ENCODE measurements at regions not wholly inside any gene's neighbourhood (a gene's known extent, or its start where the extent isn't known, plus 50 kb on each side); places are given as distances from the start of the nearest gene placed in this dataset.
A peak's percentile ranks its signal among the peaks of the same experiment; 100 is the strongest.
"Not testable (repeated sequence)": the region's sequence is repeated elsewhere in the genome, so short reads cannot be mapped to it uniquely, and the experiment has no call there.

DNA sequence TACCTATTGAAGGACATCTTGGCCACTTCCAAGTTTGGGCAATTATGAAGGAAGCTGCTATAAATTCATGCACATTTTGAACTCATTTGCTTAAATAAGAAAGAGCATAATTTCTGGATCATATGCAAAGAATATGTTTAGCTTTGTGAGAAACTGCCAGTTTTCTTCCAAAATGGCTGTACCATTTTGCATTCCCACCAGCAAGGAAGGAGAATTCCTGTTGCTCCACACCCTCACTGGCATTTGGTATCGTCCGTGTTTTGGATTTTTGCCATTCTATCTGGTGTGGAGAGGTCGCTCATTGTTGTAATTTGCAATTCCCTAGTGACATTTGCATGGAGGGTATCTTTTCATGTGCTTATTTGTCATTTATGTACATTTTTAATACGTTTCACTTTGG is 339.3 kb downstream of the DAD1 start:
- Histone ChIP-seq H3K4me1 (ENCODE audit: low read depth) (no peaks in the 10 kb centered on the region), H3K27me3 (no peaks in the 10 kb centered on the region), H3K9me3 (ENCODE audit: low read depth) (no peaks in the 10 kb centered on the region), H3K36me3 (no peaks in the 10 kb centered on the region), H3K4me3 (no peak overlapping the region), H3K27ac (no peak overlapping the region)
- TF ChIP-seq CTCF (IDR thresholded peaks at IDR 0.05; ENCODE audit: low read depth, low read length), result no peak
- no peak for DNase-seq (ENCODE audit: low read depth in 1 of 2, low spot score in 1 of 2)

- no peak for DNase-seq (ENCODE audit: low read depth in 1 of 2, low spot score in 1 of 2)
- no peak overlapping the region for H3K4me3 ChIP-seq
- H3K36me3 ChIP-seq, result no peaks in the 10 kb centered on the region
- no peaks in the 10 kb centered on the region for H3K27me3 ChIP-seq
- H3K27ac ChIP-seq, result no peak overlapping the region
- no peaks in the 10 kb centered on the region for H3K4me1 ChIP-seq (ENCODE audit: low read depth)
- no peaks in the 10 kb centered on the region for H3K9me3 ChIP-seq (ENCODE audit: low read depth)
- TF ChIP-seq CTCF (IDR thresholded peaks at IDR 0.05; ENCODE audit: low read depth, low read length), result no peak
These were observed 344.9 kb downstream of the DAD1 start for GRCh38 chr14:22243971-22244581.

- H3K27me3 ChIP-seq; H3K4me1 ChIP-seq (ENCODE audit: low read depth); H3K4me3 ChIP-seq; H3K36me3 ChIP-seq; H3K9me3 ChIP-seq (ENCODE audit: low read depth); H3K27ac ChIP-seq: not testable (repeated sequence)
- DNase-seq (ENCODE audit: low read depth in 1 of 2, low spot score in 1 of 2), result peak in 1 of 2 donors; percentile 39
These were observed 350.7 kb downstream of the DAD1 start for GRCh38 chr14:22238320-22238719.

DNA sequence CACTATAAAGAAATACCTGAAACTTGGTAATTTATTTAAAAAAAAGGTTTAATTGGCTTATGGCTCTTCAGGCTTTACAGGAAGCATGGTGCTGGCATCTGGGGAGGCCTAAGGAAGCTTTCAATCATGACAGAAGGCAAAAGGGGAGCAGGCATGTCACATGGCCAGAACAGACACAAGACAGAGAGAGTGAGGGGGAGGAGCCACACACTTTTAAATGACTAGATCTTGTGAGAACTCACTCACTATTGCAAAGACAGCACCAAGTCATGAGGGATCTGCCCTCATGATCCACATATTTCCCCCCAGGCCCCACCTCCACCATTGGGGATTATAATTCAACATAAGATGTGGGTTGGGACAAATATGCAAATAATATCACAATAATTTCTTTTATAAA is 355.6 kb downstream of the DAD1 start:
- Histone ChIP-seq H3K27ac (no peak overlapping the region), H3K4me3 (no peak overlapping the region), H3K9me3 (ENCODE audit: low read depth) (no peaks in the 10 kb centered on the region), H3K36me3 (no peaks in the 10 kb centered on the region), H3K4me1 (ENCODE audit: low read depth) (no peaks in the 10 kb centered on the region), H3K27me3 (no peaks in the 10 kb centered on the region)
- TF ChIP-seq CTCF (IDR thresholded peaks at IDR 0.05; ENCODE audit: low read depth, low read length), result no peak
- DNase-seq (ENCODE audit: low read depth in 1 of 2, low spot score in 1 of 2), result no peak

GRCh38 chr14:22232933-22233332 is 356.1 kb downstream of the DAD1 start:
- Histone ChIP-seq H3K27ac (no peak overlapping the region), H3K36me3 (no peaks in the 10 kb centered on the region), H3K27me3 (no peaks in the 10 kb centered on the region), H3K9me3 (ENCODE audit: low read depth) (no peaks in the 10 kb centered on the region), H3K4me3 (no peak overlapping the region), H3K4me1 (ENCODE audit: low read depth) (no peaks in the 10 kb centered on the region)
- no peak for DNase-seq (ENCODE audit: low read depth in 1 of 2, low spot score in 1 of 2)
- TF ChIP-seq CTCF (IDR thresholded peaks at IDR 0.05; ENCODE audit: low read depth, low read length), result no peak

DNA sequence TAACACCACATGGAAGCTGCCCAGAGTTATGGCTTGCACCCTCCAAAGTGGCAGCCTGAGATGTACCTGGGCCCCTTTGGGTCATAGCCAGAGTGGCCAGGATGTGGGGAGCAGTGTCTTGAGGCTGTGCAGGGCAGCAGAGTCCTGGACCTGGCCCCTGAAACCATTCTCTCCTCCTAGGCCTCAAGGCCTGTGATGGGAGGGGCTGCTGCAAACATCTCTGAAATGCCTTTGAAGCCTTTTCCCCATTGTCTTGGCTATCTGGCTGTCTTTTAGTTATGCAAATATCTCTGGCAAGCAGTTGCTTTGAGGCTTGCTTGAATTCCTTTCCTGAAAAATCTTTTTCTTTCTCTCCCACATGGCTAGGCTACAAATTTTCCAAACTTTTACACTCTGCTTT is 356.5 kb downstream of the DAD1 start:
- H3K9me3 ChIP-seq (ENCODE audit: low read depth), result no peaks in the 10 kb centered on the region
- H3K27me3 ChIP-seq, result no peaks in the 10 kb centered on the region
- DNase-seq (ENCODE audit: low read depth in 1 of 2, low spot score in 1 of 2), result no peak
- H3K4me3 ChIP-seq, result no peak overlapping the region
- H3K36me3 ChIP-seq, result no peaks in the 10 kb centered on the region
- no peaks in the 10 kb centered on the region for H3K4me1 ChIP-seq (ENCODE audit: low read depth)
- TF ChIP-seq CTCF (IDR thresholded peaks at IDR 0.05; ENCODE audit: low read depth, low read length), result no peak
- no peak overlapping the region for H3K27ac ChIP-seq
